ENCODE measurements at regions not wholly inside any gene's neighbourhood (a gene's known extent, or its start where the extent isn't known, plus 50 kb on each side); places are given as distances from the start of the nearest gene placed in this dataset.

DNA sequence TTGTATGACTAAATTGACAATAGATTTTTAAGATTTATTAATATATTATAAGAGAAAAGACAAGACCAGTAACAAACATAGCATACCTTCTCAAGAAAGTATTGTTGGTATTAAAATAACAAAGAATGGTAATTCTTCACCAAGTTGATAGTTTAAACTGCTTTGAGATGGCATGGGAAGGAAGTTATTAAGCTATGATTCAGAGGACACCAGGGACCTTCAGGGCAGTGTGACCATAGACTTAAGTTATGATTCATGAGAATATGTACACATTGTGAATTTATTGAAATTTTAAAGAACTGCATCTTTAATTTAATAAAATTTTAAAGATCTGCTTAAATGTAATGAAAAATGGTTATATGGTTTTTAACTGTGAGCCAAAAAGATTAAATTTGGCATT lies 205.7 kb downstream of the DSEL start:
- TF ChIP-seq YY1 (IDR thresholded peaks at IDR 0.05; ENCODE audit: low read depth) = no peak
- TF ChIP-seq TCF12 (IDR thresholded peaks at IDR 0.05; ENCODE audit: low read depth) = no peak

DNA sequence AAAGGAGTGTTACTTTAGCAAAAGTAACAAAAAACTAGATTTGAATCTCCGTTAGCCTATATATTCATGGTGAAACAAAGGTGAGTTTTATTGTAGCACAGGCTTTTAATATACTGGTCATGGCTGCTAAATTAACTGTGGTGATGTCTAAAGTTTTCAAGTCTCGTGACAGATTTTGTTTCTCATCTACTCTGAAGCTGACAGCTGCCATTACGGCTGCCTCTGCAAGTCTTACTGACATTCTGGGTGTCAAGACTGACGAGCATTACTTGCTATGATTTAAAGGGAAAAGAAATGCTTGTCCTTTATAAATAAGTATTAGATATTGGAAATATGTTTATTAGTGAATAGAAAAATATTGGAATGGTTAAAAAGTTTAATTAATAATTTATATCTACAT lies 207.7 kb downstream of the DSEL start:
- TF ChIP-seq REST (IDR thresholded peaks at IDR 0.05; ENCODE audit: low read depth) = no peak
- TF ChIP-seq, protein P1, sequence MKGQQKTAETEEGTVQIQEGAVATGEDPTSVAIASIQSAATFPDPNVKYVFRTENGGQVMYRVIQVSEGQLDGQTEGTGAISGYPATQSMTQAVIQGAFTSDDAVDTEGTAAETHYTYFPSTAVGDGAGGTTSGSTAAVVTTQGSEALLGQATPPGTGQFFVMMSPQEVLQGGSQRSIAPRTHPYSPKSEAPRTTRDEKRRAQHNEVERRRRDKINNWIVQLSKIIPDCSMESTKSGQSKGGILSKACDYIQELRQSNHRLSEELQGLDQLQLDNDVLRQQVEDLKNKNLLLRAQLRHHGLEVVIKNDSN (IDR thresholded peaks at IDR 0.05) = no peak
- no peak for TF ChIP-seq EGR1 (IDR thresholded peaks at IDR 0.05)

DNA sequence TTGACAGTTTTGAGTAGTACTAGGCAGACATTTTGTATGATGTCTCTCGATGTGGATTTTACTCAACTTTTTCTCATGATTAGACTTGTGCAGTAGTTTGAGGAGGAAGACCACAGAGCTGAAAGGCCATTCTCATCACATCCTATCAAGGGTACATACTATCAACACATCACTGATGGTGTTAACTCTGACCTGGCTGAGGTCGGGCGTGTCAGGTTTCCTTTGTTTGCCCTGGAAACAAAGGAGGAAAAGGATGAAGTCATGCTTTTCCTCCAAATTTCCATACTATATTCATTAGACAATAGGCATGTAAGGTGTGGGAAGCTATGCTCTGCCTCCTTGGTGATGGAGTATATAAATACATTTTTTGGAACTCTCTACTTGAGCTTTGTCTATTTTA lies 211.1 kb downstream of the DSEL start:
- no peak for TF ChIP-seq EGR1 (IDR thresholded peaks at IDR 0.05)
- TF ChIP-seq TCF12 (IDR thresholded peaks at IDR 0.05; ENCODE audit: low read depth) = no peak
- TF ChIP-seq RAD21 (IDR thresholded peaks at IDR 0.05; ENCODE audit: low read depth) = no peak
- TF ChIP-seq EP300 (IDR thresholded peaks at IDR 0.05; ENCODE audit: borderline replicate concordance) = no peak
- no peak for TF ChIP-seq CREB1 (IDR thresholded peaks at IDR 0.05; ENCODE audit: low read depth)
- TF ChIP-seq FOXM1 (IDR thresholded peaks at IDR 0.05; ENCODE audit: borderline replicate concordance, low read depth) = no peak
- TF ChIP-seq, protein P1 (IDR thresholded peaks at IDR 0.05) = no peak
- no peak for TF ChIP-seq TEAD4 (IDR thresholded peaks at IDR 0.05)

DNA sequence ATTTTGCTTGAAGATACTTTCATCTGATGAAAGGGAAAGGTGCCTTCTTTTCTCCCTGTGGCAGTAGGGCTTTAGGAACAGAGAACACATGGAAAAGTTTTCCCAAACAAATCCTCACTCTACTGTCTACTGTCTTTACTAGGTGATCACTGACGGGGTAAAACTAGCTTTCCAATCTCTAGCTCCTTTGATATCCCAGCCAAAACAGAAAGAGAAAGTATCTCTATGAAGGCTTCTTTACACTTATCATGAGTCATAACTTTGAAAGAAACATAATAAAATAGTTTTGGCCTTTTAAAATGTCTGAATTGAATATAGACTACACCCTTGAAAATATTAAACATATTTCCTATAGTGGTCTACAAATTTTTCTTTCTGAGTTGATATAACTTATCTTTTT lies 214.5 kb downstream of the DSEL start:
- TF ChIP-seq CREB1 (IDR thresholded peaks at IDR 0.05; ENCODE audit: low read depth) (no peak), NFIC (IDR thresholded peaks at IDR 0.05) (no peak), EP300 (IDR thresholded peaks at IDR 0.05; ENCODE audit: borderline replicate concordance) (no peak), ZBTB7A (IDR thresholded peaks at IDR 0.05; ENCODE audit: low read depth) (no peak), FOXM1 (IDR thresholded peaks at IDR 0.05; ENCODE audit: borderline replicate concordance, low read depth) (no peak), RAD21 (IDR thresholded peaks at IDR 0.05; ENCODE audit: low read depth) (no peak), TEAD4 (IDR thresholded peaks at IDR 0.05) (no peak)
- TF ChIP-seq, protein P1 (IDR thresholded peaks at IDR 0.05) = no peak
- TF ChIP-seq, protein P2, sequence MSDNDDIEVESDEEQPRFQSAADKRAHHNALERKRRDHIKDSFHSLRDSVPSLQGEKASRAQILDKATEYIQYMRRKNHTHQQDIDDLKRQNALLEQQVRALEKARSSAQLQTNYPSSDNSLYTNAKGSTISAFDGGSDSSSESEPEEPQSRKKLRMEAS (IDR thresholded peaks at IDR 0.05) = no peak

DNA sequence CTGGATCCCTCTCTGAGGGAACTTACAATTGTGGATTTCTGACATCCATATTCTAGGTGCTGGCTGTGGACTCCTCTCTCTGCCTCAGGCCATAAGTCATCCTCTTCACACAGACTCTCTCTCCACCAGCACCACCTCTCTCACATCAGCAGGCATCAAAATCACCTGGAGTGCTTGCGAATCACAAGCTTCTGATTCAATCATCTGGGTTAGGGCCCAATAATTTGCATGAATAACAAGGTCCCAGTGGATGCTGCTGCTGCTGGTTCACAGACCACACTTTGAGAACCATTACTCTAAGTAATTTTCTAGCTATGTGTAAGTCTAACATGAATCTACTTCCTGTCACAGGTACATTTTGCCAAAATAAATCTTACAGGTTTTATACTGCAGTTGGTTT lies 214.9 kb downstream of the DSEL start:
- TF ChIP-seq EP300 (IDR thresholded peaks at IDR 0.05; ENCODE audit: borderline replicate concordance) (no peak), YY1 (IDR thresholded peaks at IDR 0.05; ENCODE audit: low read depth) (no peak), TAF1 (IDR thresholded peaks at IDR 0.05; ENCODE audit: low read depth) (no peak), NFIC (IDR thresholded peaks at IDR 0.05) (no peak), RAD21 (IDR thresholded peaks at IDR 0.05; ENCODE audit: low read depth) (no peak), EGR1 (IDR thresholded peaks at IDR 0.05) (no peak), CREB1 (IDR thresholded peaks at IDR 0.05; ENCODE audit: low read depth) (no peak), REST (IDR thresholded peaks at IDR 0.05; ENCODE audit: low read depth) (no peak), TEAD4 (IDR thresholded peaks at IDR 0.05) (no peak), ZBTB7A (IDR thresholded peaks at IDR 0.05; ENCODE audit: low read depth) (no peak), CEBPB (IDR thresholded peaks at IDR 0.05) (no peak)
- TF ChIP-seq, protein P2 (IDR thresholded peaks at IDR 0.05) = no peak
- TF ChIP-seq, protein P1 (IDR thresholded peaks at IDR 0.05) = no peak

DNA sequence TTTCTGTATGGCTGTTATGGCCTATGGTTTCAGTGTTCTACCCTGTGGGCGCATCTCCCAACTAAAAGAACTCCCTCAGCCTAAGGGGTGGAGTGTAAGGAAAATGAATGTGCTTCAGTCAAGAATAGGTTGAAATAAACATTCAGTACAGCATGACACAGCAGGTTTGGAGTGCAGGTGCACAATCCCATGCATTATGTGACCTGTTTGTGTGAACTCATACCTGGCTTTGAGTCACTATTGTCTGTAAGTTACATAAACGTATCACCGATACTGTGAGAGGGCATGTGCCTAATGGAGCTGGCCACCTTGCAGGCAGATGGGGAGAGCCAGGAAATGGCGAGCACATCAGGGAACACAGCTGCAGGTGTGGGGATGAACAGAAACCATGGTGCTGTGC lies 216.0 kb downstream of the DSEL start:
- no peak for TF ChIP-seq EP300 (IDR thresholded peaks at IDR 0.05; ENCODE audit: borderline replicate concordance)
- no peak for TF ChIP-seq NFIC (IDR thresholded peaks at IDR 0.05)
- TF ChIP-seq TAF1 (IDR thresholded peaks at IDR 0.05; ENCODE audit: low read depth) = no peak
- TF ChIP-seq, protein P2 (IDR thresholded peaks at IDR 0.05) = no peak
- TF ChIP-seq FOXM1 (IDR thresholded peaks at IDR 0.05; ENCODE audit: borderline replicate concordance, low read depth) = no peak
- TF ChIP-seq ZBTB7A (IDR thresholded peaks at IDR 0.05; ENCODE audit: low read depth) = no peak
- TF ChIP-seq YY1 (IDR thresholded peaks at IDR 0.05; ENCODE audit: low read depth) = 0 out of 2 replicates have a peak, but pooled peaks have one; percentile 25
- no peak for TF ChIP-seq CREB1 (IDR thresholded peaks at IDR 0.05; ENCODE audit: low read depth)
- TF ChIP-seq, protein P1 (IDR thresholded peaks at IDR 0.05) = 0 out of 2 replicates have a peak, but pooled peaks have one; percentile 36
